ENCODE measurements at regions not wholly inside any gene's neighbourhood (a gene's known extent, or its start where the extent isn't known, plus 50 kb on each side); places are given as distances from the start of the nearest gene placed in this dataset.

DNA sequence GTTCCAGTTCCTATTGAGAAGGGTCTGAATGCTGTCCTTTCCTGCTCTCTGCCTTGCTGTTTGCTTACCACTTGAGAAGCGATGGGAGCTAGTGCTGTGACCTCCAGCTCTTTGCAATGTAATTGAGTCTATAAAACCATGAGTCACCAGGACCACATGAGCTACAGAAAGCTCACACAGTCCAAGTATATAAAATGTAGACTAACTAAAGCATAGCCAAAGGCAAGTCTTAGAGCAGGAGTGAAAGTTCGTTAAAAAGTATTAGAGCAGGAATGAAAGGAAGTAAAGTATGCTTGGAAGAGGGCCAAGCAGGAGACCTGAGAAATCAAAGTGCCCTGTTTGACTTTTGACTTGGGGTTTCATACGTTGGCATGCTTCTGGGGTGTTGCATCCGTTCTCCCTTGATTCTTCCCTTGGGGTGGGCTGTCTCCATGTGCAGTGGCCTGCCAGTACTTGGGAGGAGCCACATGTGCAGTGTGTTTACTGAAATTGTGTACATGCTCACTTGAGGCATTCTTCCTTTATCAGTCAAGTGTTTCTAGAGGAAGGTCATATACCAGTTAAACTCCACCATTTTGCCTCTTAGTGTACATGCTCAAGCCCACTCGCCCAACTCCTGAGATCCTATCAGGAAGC lies 71.3 kb upstream of the KIT start:
- Histone ChIP-seq H3K4me1 (no peaks in the 10 kb centered on the region), H3K4me3 (no peak overlapping the region), H3K27ac (no peak overlapping the region), H3K79me2 (ENCODE audit: low read depth) (no peaks in the 10 kb centered on the region), H3K27me3 (no peaks in the 10 kb centered on the region), H2AFZ (replicated peaks) (no peak overlapping the region), H3K9ac (no peak overlapping the region), H3K9me3 (ENCODE audit: low read depth) (no peaks in the 10 kb centered on the region), H3K36me3 (no peaks in the 10 kb centered on the region), H3K4me2 (no peak overlapping the region), H3F3A (ENCODE audit: low read depth) (no peaks in the 10 kb centered on the region), H4K20me1 (ENCODE audit: low read depth) (no peaks in the 10 kb centered on the region)
- no peak for TF ChIP-seq EZH2phosphoT487 (IDR thresholded peaks at IDR 0.05)
- TF ChIP-seq EZH2 (IDR thresholded peaks at IDR 0.05), result no peak
- TF ChIP-seq, protein P1, sequence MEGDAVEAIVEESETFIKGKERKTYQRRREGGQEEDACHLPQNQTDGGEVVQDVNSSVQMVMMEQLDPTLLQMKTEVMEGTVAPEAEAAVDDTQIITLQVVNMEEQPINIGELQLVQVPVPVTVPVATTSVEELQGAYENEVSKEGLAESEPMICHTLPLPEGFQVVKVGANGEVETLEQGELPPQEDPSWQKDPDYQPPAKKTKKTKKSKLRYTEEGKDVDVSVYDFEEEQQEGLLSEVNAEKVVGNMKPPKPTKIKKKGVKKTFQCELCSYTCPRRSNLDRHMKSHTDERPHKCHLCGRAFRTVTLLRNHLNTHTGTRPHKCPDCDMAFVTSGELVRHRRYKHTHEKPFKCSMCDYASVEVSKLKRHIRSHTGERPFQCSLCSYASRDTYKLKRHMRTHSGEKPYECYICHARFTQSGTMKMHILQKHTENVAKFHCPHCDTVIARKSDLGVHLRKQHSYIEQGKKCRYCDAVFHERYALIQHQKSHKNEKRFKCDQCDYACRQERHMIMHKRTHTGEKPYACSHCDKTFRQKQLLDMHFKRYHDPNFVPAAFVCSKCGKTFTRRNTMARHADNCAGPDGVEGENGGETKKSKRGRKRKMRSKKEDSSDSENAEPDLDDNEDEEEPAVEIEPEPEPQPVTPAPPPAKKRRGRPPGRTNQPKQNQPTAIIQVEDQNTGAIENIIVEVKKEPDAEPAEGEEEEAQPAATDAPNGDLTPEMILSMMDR (IDR thresholded peaks at IDR 0.05), result no peak
- H3K4me3 Mint-ChIP-seq, result no peak overlapping the region
- H3K27me3 Mint-ChIP-seq (ENCODE audit: insufficient read depth, low read depth), result peaks cover 2% of the 10 kb centered on the region
- peaks cover 15% of the 10 kb centered on the region for H3K4me1 Mint-ChIP-seq
- no peaks in the 10 kb centered on the region for H3K36me3 Mint-ChIP-seq
- no peak overlapping the region for H3K27ac Mint-ChIP-seq
- H3K9me3 Mint-ChIP-seq, result no peaks in the 10 kb centered on the region
- no peak for DNase-seq (ENCODE audit: low spot score)

DNA sequence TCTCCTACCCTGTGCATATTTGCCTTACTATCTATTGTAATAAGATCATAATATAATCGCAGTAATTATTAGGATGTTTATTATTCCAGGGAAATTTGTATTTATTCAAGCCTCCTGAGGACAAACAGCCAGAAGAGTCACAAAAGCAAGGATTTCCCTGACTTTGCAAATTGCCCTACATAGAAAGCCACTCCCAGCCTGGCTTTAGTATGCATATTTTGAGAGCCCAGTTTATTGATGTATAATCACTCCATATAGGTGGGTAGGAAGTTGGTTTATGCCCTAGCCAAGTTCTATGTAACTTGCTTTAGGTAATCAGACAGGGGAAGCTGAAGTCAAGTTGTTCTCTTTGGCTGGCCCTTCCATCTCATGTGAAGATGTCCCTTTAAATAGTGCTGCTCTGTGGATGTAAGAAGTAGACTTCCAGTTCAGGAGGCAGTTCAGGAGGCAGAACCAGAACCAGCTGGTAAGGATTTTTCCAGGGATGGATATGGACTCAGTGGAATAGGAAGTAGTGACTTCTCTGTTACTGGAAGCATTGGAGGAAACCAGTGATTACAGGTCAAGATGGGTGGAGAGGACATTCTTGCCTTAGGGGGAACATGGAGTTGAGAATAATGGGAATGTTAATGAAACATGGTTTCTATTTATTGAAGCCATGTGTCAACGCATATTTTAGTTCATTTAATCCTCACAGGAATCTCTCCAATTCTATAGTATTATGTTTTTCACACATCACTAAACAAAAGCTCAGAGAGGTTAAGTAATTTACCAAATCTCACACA lies 70.5 kb upstream of the KIT start:
- Histone ChIP-seq H3K9me3 (ENCODE audit: low read depth) (no peaks in the 10 kb centered on the region), H3K4me3 (no peak overlapping the region), H3K27ac (no peak overlapping the region), H4K20me1 (ENCODE audit: low read depth) (no peaks in the 10 kb centered on the region), H3K4me1 (no peaks in the 10 kb centered on the region), H3F3A (ENCODE audit: low read depth) (no peaks in the 10 kb centered on the region), H2AFZ (replicated peaks) (no peak overlapping the region), H3K9ac (no peak overlapping the region), H3K4me2 (no peak overlapping the region), H3K79me2 (ENCODE audit: low read depth) (no peaks in the 10 kb centered on the region), H3K27me3 (no peaks in the 10 kb centered on the region), H3K36me3 (no peaks in the 10 kb centered on the region)
- no peaks in the 10 kb centered on the region for H3K36me3 Mint-ChIP-seq
- no peak for DNase-seq (ENCODE audit: low spot score)
- H3K27ac Mint-ChIP-seq, result no peak overlapping the region
- H3K9me3 Mint-ChIP-seq, result no peaks in the 10 kb centered on the region
- H3K4me1 Mint-ChIP-seq, result peaks cover 24% of the 10 kb centered on the region
- TF ChIP-seq EZH2phosphoT487 (IDR thresholded peaks at IDR 0.05), result no peak
- TF ChIP-seq, protein P1 (IDR thresholded peaks at IDR 0.05), result no peak
- TF ChIP-seq EZH2 (IDR thresholded peaks at IDR 0.05), result no peak
- peaks cover 2% of the 10 kb centered on the region for H3K27me3 Mint-ChIP-seq (ENCODE audit: insufficient read depth, low read depth)
- H3K4me3 Mint-ChIP-seq, result no peak overlapping the region

DNA sequence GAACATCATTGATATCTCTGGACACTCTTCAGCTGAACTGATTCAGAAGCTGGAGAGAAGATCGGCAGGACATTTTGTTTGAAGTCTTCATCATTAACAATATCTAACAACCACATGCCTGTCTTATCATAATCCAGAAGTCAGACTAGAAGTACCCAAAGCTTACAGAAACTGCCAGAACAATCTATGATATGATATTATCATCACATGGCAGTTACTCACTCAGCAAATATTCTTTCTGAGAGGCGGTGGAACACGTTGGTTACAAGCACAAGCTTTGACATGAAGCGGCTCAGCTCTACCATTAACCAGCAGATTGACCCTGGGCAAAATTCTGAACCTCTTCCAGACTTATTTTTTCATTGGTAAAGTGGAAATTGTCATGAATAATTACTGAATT lies 69.4 kb upstream of the KIT start:
- no peak overlapping the region for H3K27ac Mint-ChIP-seq
- H3K9me3 ChIP-seq (ENCODE audit: low read depth), result no peaks in the 10 kb centered on the region
- H3K27me3 Mint-ChIP-seq (ENCODE audit: insufficient read depth, low read depth), result peaks cover 2% of the 10 kb centered on the region
- no peaks in the 10 kb centered on the region for H3K4me1 ChIP-seq
- H3K4me3 Mint-ChIP-seq, result no peak overlapping the region
- TF ChIP-seq, protein P1 (IDR thresholded peaks at IDR 0.05), result no peak
- TF ChIP-seq EZH2phosphoT487 (IDR thresholded peaks at IDR 0.05) (no peak), EZH2 (IDR thresholded peaks at IDR 0.05) (no peak)
- no peak overlapping the region for H2AFZ ChIP-seq (replicated peaks)
- no peak overlapping the region for H3K4me3 ChIP-seq
- H3K9ac ChIP-seq, result no peak overlapping the region
- no peaks in the 10 kb centered on the region for H3K79me2 ChIP-seq (ENCODE audit: low read depth)
- H3F3A ChIP-seq (ENCODE audit: low read depth), result no peaks in the 10 kb centered on the region
- no peaks in the 10 kb centered on the region for H3K27me3 ChIP-seq
- DNase-seq (ENCODE audit: low spot score), result no peak
- no peak overlapping the region for H3K27ac ChIP-seq
- no peaks in the 10 kb centered on the region for H3K36me3 Mint-ChIP-seq
- peaks cover 26% of the 10 kb centered on the region for H3K4me1 Mint-ChIP-seq
- no peak overlapping the region for H3K4me2 ChIP-seq
- H4K20me1 ChIP-seq (ENCODE audit: low read depth), result no peaks in the 10 kb centered on the region
- no peaks in the 10 kb centered on the region for H3K9me3 Mint-ChIP-seq
- H3K36me3 ChIP-seq, result no peaks in the 10 kb centered on the region

Measured in neural progenitor cell (in vitro differentiated cells).